Central memory CD8-positive, alpha-beta T cell (primary cell): ENCODE measurements at regions not wholly inside any gene's neighbourhood (a gene's known extent, or its start where the extent isn't known, plus 50 kb on each side); places are given as distances from the start of the nearest gene placed in this dataset.
A peak's percentile ranks its signal among the peaks of the same experiment; 100 is the strongest.

ENCODE experiments used
- ATAC-seq: fragments of 150-1000 bp; cut with Tn5 transposase; replicated peaks from 2 replicates; pipeline ENCODE4 v1.10.0; 2022; ENCODE audit warnings: mild to moderate bottlenecking, moderate FRiP score, moderate number of reproducible peaks; ENCODE audit not compliant: poor library complexity, severe bottlenecking; ENCODE audit errors: extremely low read depth
- DNase-seq, 2 donors: peaks; one replicate each; pipeline ENCODE4 v3.0.0; 2021; ENCODE audit warnings: low spot score in 2 of 2
- H3K27ac Mint-ChIP-seq: one replicate; pipeline ENCODE4 v1.8.0; 2022; ENCODE audit warnings: low read depth, mild to moderate bottlenecking, moderate library complexity, mixed read lengths
- H3K27me3 Mint-ChIP-seq: one replicate; pipeline ENCODE4 v1.8.0; 2022; ENCODE audit warnings: mixed read lengths
- H3K36me3 Mint-ChIP-seq: one replicate; pipeline ENCODE4 v1.8.0; 2022; ENCODE audit warnings: mild to moderate bottlenecking, moderate library complexity, mixed read lengths; ENCODE audit not compliant: insufficient read depth
- H3K4me1 Mint-ChIP-seq: one replicate; pipeline ENCODE4 v1.8.0; 2022; ENCODE audit warnings: mixed read lengths
- H3K4me3 Mint-ChIP-seq: one replicate; pipeline ENCODE4 v1.8.0; 2022; ENCODE audit warnings: mild to moderate bottlenecking, moderate library complexity, mixed read lengths
- H3K9me3 Mint-ChIP-seq: one replicate; pipeline ENCODE4 v1.8.0; 2022; ENCODE audit warnings: mixed read lengths

DNA sequence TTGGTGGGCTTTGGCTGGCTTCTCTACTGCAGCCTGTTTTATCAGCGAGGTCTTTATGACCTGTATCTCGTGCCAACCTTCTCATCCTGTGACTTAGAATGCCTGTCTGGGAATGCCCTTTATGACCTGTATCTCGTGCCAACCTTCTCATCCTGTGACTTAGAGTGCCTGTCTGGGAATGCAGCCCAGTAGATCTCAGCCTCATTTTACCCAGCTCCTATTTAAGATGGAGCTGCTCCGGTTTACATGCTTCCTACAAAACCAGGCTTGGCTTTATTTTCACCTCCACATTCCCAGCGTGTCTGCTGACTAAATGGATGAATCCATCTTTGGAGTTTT lies 395.3 kb downstream of the PREX1 start:
- DNase-seq, result no peak
- no peak for ATAC-seq
- H3K27me3 Mint-ChIP-seq, result peaks cover 15% of the 10 kb centered on the region
- H3K9me3 Mint-ChIP-seq, result peaks cover 11% of the 10 kb centered on the region
- no peaks in the 10 kb centered on the region for H3K36me3 Mint-ChIP-seq
- no peak overlapping the region for H3K27ac Mint-ChIP-seq
- peaks cover 15% of the 10 kb centered on the region for H3K4me1 Mint-ChIP-seq
- H3K4me3 Mint-ChIP-seq, result no peak overlapping the region

DNA sequence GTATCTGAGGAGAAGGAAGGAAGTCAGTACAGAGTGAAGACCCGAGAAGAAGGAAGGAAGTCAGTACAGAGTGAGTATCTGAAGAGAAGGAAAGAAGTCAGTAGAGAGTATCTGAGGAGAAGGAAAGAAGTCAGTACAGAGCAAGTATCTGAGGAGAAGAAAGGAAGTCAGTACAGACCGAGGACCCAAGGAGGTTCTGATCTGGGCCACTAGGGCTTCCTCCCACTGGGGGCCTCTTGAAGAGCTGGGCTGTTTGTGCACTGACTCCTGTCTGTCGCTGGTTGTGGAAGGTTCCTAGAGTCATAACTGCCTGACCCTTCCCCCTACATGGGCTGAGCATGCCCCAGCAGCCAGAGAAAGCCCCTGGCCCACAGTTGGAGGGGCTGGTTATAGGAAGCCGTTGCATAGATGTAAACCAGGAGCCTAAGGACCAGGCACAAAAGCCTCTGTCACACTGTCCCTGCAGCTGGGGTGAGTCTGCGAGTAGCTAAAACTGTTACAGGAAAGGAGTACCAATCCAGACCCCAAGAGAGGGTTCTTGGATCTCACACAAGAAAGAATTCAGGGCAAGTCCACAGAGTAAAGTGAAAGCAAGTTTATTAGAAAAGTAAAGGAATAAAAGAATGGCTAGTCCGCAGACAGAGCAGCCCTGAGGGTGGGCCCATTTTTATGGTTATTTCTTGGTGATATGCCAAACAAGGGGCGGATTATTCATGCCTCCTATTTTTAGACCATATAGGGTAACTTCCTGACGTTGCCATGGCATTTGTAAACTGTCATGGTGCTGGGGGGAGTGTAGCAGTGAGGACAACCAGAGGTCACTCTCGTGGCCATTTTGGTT lies 395.9 kb downstream of the PREX1 start:
- Mint-ChIP-seq H3K4me1 (peaks cover 15% of the 10 kb centered on the region), H3K9me3 (peaks cover 11% of the 10 kb centered on the region), H3K27me3 (peaks cover 10% of the 10 kb centered on the region), H3K4me3 (peak overlapping the region; percentile 1), H3K36me3 (no peaks in the 10 kb centered on the region), H3K27ac (no peak overlapping the region)
- no peak for ATAC-seq
- DNase-seq, result no peak

DNA sequence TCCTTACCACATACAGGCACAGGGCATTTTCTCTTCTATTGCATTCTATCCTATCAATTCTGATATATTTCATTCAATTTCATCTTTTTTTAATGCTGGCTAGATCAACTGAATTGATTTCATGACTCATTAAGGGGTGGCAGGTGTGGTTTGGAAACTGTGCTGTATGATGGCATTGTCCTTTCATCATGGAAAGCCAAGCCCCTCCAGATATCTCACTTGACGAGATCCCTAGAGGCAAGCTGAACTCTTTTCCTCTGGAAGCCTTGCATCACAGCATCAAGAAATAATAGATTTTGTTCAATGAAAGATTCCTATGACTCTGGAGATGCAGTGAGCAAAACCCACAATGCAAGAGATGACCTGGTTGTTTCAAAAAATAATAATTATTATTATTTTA lies 401.2 kb downstream of the PREX1 start:
- H3K36me3 Mint-ChIP-seq, result no peaks in the 10 kb centered on the region
- H3K27ac Mint-ChIP-seq, result no peak overlapping the region
- no peak for ATAC-seq
- H3K9me3 Mint-ChIP-seq, result peaks cover 10% of the 10 kb centered on the region
- H3K27me3 Mint-ChIP-seq, result peaks cover 38% of the 10 kb centered on the region
- no peak overlapping the region for H3K4me3 Mint-ChIP-seq
- no peak for DNase-seq
- H3K4me1 Mint-ChIP-seq, result peaks cover 10% of the 10 kb centered on the region

DNA sequence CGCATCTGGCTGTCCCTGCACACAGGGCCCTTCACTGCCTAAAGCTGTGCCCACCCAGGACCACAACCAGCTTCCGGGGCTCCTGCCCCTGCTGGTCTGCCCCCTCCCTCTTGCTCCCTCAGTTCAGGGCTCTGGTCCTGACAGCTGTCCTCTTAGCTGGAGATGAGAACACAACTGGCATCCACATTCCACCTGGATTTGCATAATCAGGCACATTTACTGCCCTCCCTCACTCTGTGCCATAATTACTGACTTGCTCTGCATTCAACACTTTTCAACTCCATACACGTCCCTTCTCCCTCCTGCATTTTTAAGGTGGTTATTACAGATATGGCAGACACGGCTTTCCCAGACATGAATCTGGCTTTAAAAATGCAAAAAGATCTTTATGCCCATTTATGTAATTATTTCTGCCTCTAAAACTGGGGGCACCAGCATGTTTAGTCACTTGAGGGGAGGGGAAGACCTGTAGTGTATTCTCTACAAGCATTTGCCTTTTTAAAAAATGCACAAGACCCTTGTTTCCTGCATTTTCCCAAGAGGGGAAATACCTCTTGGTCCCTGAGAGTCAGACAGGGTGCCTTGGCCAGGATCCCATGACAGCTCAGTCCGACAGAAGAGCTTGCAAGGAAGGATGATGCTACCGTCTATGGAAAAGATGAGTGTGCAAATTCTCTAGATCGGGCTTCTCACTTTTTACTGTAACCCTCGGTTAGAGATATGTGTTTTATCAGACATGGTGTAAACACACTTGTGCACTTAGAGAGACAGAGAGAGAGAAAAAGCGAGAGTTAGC lies 401.8 kb downstream of the PREX1 start:
- H3K36me3 Mint-ChIP-seq, result no peaks in the 10 kb centered on the region
- peaks cover 4% of the 10 kb centered on the region for H3K4me1 Mint-ChIP-seq
- H3K27me3 Mint-ChIP-seq, result peaks cover 41% of the 10 kb centered on the region
- ATAC-seq (no peak), DNase-seq (no peak)
- peaks cover 4% of the 10 kb centered on the region for H3K9me3 Mint-ChIP-seq
- no peak overlapping the region for H3K27ac Mint-ChIP-seq
- no peak overlapping the region for H3K4me3 Mint-ChIP-seq

DNA sequence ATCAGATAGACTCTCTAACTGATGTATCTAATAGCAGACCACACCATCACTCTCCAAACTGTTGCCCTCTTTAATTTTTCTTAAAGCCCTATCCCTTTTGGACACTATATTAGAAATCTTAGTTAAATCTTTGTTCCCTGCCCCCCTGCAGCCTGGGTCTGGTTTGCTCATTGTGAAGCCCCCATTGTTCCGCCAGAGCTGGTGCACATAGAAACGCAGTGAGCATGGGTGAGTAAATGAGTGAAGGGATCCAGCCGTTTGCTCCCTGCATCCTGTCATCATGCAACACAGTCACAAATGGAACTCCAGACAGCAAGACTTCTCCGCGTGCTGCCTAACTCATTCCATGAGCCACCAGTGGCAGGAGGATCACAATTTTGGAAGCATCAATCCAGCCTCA lies 402.5 kb downstream of the PREX1 start:
- H3K4me3 Mint-ChIP-seq, result no peak overlapping the region
- no peak for ATAC-seq
- H3K4me1 Mint-ChIP-seq, result no peaks in the 10 kb centered on the region
- H3K27me3 Mint-ChIP-seq, result peaks cover 47% of the 10 kb centered on the region
- no peak for DNase-seq
- H3K27ac Mint-ChIP-seq, result no peak overlapping the region
- H3K9me3 Mint-ChIP-seq, result no peaks in the 10 kb centered on the region
- no peaks in the 10 kb centered on the region for H3K36me3 Mint-ChIP-seq

DNA sequence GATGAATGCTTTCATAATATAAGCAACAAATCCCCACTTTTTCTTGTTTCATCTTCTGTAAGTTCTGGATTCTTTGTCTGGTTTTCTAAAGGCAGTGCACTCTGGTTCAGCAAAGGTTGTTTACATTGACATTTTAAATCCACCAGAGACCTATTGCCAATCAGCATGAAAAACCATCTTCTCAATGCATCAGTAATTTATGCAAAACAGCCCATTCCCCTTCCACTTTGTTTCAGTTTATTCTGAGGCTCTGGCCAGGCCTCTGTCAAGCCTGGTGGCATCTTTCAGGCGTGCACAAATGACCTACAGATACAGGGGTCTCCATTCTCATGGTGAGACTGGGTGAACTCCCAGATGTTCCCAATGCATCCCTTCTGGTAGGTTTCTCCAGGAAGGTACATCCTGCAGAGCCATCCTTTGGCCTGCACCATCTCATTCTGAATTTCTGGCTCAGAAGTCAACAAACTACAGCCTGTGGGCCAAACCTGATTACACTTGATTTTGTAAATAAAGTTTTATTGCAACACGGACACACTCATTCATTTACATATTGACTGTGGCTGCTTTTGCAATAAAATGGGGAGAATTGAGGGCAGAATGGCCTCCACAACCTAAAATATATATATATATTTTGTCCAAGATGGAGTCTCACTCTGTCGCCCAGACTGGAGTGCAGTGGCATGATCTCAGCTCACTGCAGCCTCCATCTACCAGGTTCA lies 405.4 kb downstream of the PREX1 start:
- no peak overlapping the region for H3K4me3 Mint-ChIP-seq
- no peak for ATAC-seq
- H3K4me1 Mint-ChIP-seq, result no peaks in the 10 kb centered on the region
- H3K36me3 Mint-ChIP-seq, result no peaks in the 10 kb centered on the region
- peaks cover 66% of the 10 kb centered on the region for H3K27me3 Mint-ChIP-seq
- no peak overlapping the region for H3K27ac Mint-ChIP-seq
- no peak for DNase-seq
- H3K9me3 Mint-ChIP-seq, result no peaks in the 10 kb centered on the region

DNA sequence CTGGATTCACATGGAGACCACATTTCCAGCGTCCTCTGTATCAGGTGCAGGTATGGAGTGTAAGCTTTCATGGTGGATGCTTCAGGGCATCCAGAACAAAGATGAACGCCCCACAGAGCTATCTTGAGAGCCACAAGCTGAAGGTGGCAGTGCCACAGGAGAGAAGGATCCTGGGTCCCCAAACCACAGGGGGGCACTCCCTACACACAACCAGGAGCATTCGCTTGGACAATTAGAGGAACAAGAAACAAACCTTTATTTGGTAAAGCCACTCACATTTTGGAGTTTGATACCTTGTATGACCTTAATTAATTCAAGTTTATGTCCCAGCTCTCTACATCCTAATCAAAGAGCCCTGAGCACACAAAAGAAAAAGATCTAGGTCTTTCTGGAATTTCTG lies 406.3 kb downstream of the PREX1 start:
- Mint-ChIP-seq H3K36me3 (no peaks in the 10 kb centered on the region), H3K9me3 (no peaks in the 10 kb centered on the region), H3K27ac (no peak overlapping the region), H3K4me1 (no peaks in the 10 kb centered on the region), H3K4me3 (no peak overlapping the region), H3K27me3 (peaks cover 75% of the 10 kb centered on the region)
- ATAC-seq, result no peak
- DNase-seq, result no peak

DNA sequence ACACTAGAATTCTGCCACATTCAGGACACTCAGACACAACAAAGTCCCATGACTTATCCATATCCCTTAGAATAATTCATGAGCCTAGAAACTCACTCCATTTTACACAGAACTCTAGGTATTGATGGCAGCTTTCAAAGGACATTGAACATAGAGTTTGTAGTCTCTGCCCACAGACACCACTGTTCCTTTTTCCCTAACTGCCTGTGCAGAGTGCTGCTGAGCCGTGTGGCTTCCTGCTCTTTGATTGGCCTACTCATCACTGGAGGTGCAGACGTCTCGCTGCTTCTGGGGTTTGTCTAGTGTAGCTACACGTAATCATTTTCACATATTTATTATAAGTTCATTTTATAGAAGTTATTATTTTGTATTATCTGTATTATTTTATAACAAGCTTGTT lies 407.6 kb downstream of the PREX1 start:
- H3K4me1 Mint-ChIP-seq, result no peaks in the 10 kb centered on the region
- no peak for ATAC-seq
- peaks cover 63% of the 10 kb centered on the region for H3K27me3 Mint-ChIP-seq
- H3K9me3 Mint-ChIP-seq, result no peaks in the 10 kb centered on the region
- no peaks in the 10 kb centered on the region for H3K36me3 Mint-ChIP-seq
- no peak for DNase-seq
- no peak overlapping the region for H3K4me3 Mint-ChIP-seq
- no peak overlapping the region for H3K27ac Mint-ChIP-seq

DNA sequence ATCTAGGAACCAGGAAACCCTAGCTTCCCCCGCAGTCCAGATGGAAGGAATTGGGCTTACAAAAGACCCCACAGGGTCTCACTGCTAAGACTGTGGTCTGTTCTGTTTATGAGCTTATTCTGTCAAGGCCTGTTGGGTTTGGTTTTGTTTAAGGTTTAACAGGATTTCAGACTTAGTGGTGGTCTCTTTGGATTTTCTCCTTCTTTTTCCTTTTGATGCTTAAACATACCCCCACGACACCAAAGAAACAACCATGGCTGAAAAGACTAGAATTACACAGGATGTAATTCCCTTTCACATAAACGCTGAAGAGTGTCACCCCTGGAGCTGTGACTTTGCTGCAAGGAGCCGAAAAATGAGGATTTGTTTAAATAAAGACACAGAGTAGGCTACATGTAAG lies 408.6 kb downstream of the PREX1 start:
- H3K9me3 Mint-ChIP-seq, result no peaks in the 10 kb centered on the region
- ATAC-seq, result no peak
- H3K4me3 Mint-ChIP-seq, result no peak overlapping the region
- no peak overlapping the region for H3K27ac Mint-ChIP-seq
- H3K27me3 Mint-ChIP-seq, result peaks cover 53% of the 10 kb centered on the region
- no peak for DNase-seq
- H3K36me3 Mint-ChIP-seq, result no peaks in the 10 kb centered on the region
- H3K4me1 Mint-ChIP-seq, result no peaks in the 10 kb centered on the region

DNA sequence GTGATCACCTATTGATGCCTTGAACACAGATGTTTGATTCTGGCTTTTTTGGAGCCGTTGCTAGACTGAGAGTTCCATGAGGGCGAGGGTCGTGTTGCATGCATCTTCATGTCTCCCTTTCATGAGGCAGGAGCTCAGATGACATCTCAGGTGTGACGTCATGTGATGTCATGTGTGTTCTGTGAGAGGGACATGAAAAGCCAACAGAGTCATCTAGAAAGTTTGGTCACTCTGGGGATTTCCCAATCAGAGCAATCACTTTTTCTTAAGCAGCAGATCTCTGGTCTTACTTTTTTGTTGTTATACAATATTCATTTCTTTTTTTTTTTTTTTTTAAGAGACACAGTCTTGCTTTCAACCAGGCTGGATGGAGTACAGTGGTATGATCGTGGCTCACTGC lies 411.8 kb downstream of the PREX1 start:
- no peak overlapping the region for H3K27ac Mint-ChIP-seq
- DNase-seq (no peak), ATAC-seq (no peak)
- H3K27me3 Mint-ChIP-seq, result peaks cover 49% of the 10 kb centered on the region
- no peak overlapping the region for H3K4me3 Mint-ChIP-seq
- no peaks in the 10 kb centered on the region for H3K4me1 Mint-ChIP-seq
- no peaks in the 10 kb centered on the region for H3K36me3 Mint-ChIP-seq
- no peaks in the 10 kb centered on the region for H3K9me3 Mint-ChIP-seq

DNA sequence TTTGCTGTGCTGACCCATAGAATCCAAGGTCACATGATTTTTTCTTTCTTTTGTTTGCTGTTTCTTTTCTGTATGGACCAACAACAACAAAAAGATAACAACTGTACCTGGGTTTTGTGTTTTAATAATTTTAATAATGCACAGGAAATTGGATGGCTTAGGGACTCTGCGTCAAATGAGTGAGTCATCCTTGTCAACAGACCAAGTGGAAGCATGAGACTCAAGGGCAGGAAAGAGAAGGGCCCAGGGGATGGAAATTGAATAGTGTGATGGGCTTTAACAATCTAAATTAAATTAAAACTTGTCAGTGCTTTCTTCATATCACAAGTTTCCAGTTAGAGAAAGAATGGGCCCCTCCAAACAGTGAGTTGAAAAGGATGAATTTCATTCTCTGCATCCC lies 413.0 kb downstream of the PREX1 start:
- H3K9me3 Mint-ChIP-seq, result no peaks in the 10 kb centered on the region
- no peak overlapping the region for H3K27ac Mint-ChIP-seq
- no peak overlapping the region for H3K4me3 Mint-ChIP-seq
- DNase-seq, result no peak
- peaks cover 49% of the 10 kb centered on the region for H3K27me3 Mint-ChIP-seq
- ATAC-seq, result no peak
- H3K36me3 Mint-ChIP-seq, result no peaks in the 10 kb centered on the region
- no peaks in the 10 kb centered on the region for H3K4me1 Mint-ChIP-seq

DNA sequence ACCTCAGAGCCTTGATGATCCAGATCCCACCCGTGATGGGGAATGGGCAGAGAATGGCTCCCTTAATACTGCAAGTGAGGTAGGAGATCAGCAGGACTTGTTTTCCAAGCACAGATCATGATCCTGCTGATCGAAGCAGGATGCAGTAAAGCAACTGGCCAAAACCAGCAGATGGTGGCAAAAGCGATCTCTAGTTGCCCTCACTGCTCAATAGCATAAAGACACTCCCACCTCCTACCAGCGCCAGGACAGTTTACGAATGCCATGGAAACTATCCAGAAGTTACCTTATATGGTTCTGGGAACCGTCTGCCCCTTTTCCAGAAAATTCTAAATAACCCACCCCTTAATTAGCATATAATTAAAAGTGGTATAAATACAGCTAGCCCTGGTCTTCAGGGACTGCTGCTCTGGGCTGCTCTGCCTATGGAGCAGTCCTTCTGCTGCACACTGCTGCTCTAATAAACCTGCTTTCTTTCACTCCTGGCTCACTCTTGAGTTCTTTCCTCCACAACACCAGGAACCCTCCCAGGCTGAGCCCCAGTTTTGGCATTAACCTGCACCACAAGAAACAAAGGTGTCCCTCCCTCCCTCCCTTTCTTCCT lies 415.8 kb downstream of the PREX1 start:
- DNase-seq (no peak), ATAC-seq (no peak)
- Mint-ChIP-seq H3K4me1 (no peaks in the 10 kb centered on the region), H3K9me3 (no peaks in the 10 kb centered on the region), H3K27me3 (peaks cover 39% of the 10 kb centered on the region), H3K36me3 (no peaks in the 10 kb centered on the region), H3K4me3 (no peak overlapping the region), H3K27ac (no peak overlapping the region)
